Mesenchymal stem cell (in vitro differentiated cells and primary cell): ENCODE measurements at regions not wholly inside any gene's neighbourhood (a gene's known extent, or its start where the extent isn't known, plus 50 kb on each side); places are given as distances from the start of the nearest gene placed in this dataset.

ENCODE experiments used
- DNase-seq: peaks from one replicate; pipeline ENCODE4 v3.0.0-alpha.2; 2013
- H2AFZ ChIP-seq: one replicate; pipeline ENCODE4 v1.6.1; 2013; ENCODE audit warnings: low read depth, mild to moderate bottlenecking, control low read depth, inconsistent platforms, low read length, moderate library complexity
- H2AK5ac ChIP-seq: 2 replicates; pipeline ENCODE4 v1.6.1; 2013; ENCODE audit warnings: low read length, moderate library complexity, mild to moderate bottlenecking, inconsistent platforms; ENCODE audit not compliant: severe bottlenecking
- H2BK120ac ChIP-seq: one replicate; pipeline ENCODE4 v1.6.1; 2013; ENCODE audit warnings: low read depth, mild to moderate bottlenecking, inconsistent platforms, low read length, moderate library complexity
- H2BK12ac ChIP-seq, 2 experiments: one replicate each; pipeline ENCODE4 v1.6.1; 2013; ENCODE audit warnings: inconsistent platforms in 2 of 2, low read length in 2 of 2, mild to moderate bottlenecking in 2 of 2, moderate library complexity in 2 of 2, control low read depth in 1 of 2
- H2BK15ac ChIP-seq: one replicate; pipeline ENCODE4 v1.6.1; 2013; ENCODE audit warnings: mild to moderate bottlenecking, low read depth, inconsistent platforms; ENCODE audit not compliant: poor library complexity, severe bottlenecking
- H2BK5ac ChIP-seq: 2 replicates; pipeline ENCODE4 v1.6.1; 2013; ENCODE audit warnings: low read depth, mild to moderate bottlenecking, low read length, control low read depth, inconsistent platforms; ENCODE audit not compliant: poor library complexity, severe bottlenecking
- H3K14ac ChIP-seq, 2 experiments: one replicate each; pipeline ENCODE4 v1.6.1; 2013; ENCODE audit warnings: inconsistent platforms in 2 of 2, low read length in 2 of 2, control low read depth in 1 of 2, mild to moderate bottlenecking in 1 of 2, moderate library complexity in 1 of 2
- H3K18ac ChIP-seq, 2 experiments: one replicate each; pipeline ENCODE4 v1.6.1; 2013; ENCODE audit warnings: inconsistent platforms in 2 of 2, low read length in 2 of 2, control low read depth in 1 of 2, low read depth in 1 of 2, mild to moderate bottlenecking in 1 of 2
- H3K23ac ChIP-seq, 2 experiments: one replicate each; pipeline ENCODE4 v1.6.1; 2013; ENCODE audit warnings: inconsistent platforms in 2 of 2, low read length in 2 of 2, mild to moderate bottlenecking in 2 of 2, moderate library complexity in 2 of 2, control low read depth in 1 of 2
- H3K27ac ChIP-seq: 2 replicates; pipeline ENCODE4 v1.5.1; 2013; ENCODE audit warnings: mild to moderate bottlenecking, moderate library complexity, low read length, control low read depth, inconsistent platforms; ENCODE audit not compliant: poor library complexity, severe bottlenecking
- H3K27me3 ChIP-seq, 2 experiments: 2 replicates each; pipeline versions ENCODE4 v1.6.1 to v1.7.0; 2013; ENCODE audit warnings: low read length in 2 of 2, mild to moderate bottlenecking in 2 of 2, moderate library complexity in 2 of 2, control low read depth in 1 of 2, inconsistent platforms in 1 of 2; ENCODE audit not compliant: control insufficient read depth in 1 of 2, insufficient read depth in 1 of 2
- H3K36me3 ChIP-seq, 2 experiments: 2 replicates each; pipeline versions ENCODE4 v1.6.1 to v1.7.0; 2013; ENCODE audit warnings: low read length in 2 of 2, control low read depth in 1 of 2, inconsistent platforms in 1 of 2, low read depth in 1 of 2, mild to moderate bottlenecking in 1 of 2; ENCODE audit not compliant: insufficient read depth in 2 of 2, control insufficient read depth in 1 of 2
- H3K4ac ChIP-seq, 2 experiments: one replicate each; pipeline ENCODE4 v1.6.1; 2013; ENCODE audit warnings: inconsistent platforms in 2 of 2, low read length in 2 of 2, mild to moderate bottlenecking in 2 of 2, moderate library complexity in 2 of 2, control low read depth in 1 of 2, low read depth in 1 of 2
- H3K4me1 ChIP-seq: 2 replicates; pipeline ENCODE4 v1.6.1; 2013; ENCODE audit warnings: low read depth, low read length, control low read depth; ENCODE audit not compliant: control insufficient read depth, insufficient read depth
- H3K4me2 ChIP-seq: 2 replicates; pipeline ENCODE4 v1.6.1; 2013; ENCODE audit warnings: low read length, mild to moderate bottlenecking, inconsistent platforms; ENCODE audit not compliant: poor library complexity, severe bottlenecking
- H3K4me3 ChIP-seq, 2 experiments: 2 replicates each; pipeline versions ENCODE4 v1.5.1 to v1.7.0; 2013; ENCODE audit warnings: low read length in 2 of 2, mild to moderate bottlenecking in 2 of 2, control low read depth in 1 of 2, low read depth in 1 of 2; ENCODE audit not compliant: insufficient read depth in 1 of 2
- H3K79me1 ChIP-seq: replicated peaks from 2 replicates; pipeline ENCODE4 v1.6.1; 2013; ENCODE audit warnings: mild to moderate bottlenecking, control low read depth, low read length, inconsistent platforms; ENCODE audit not compliant: poor library complexity, severe bottlenecking
- H3K9ac ChIP-seq: 2 replicates; pipeline ENCODE4 v1.7.0; 2013; ENCODE audit warnings: mild to moderate bottlenecking, low read length, moderate library complexity
- H3K9me3 ChIP-seq: 2 replicates; pipeline ENCODE4 v1.7.0; 2013; ENCODE audit warnings: mild to moderate bottlenecking, low read length; ENCODE audit not compliant: control insufficient read depth
- H4K8ac ChIP-seq: one replicate; pipeline ENCODE4 v1.6.1; 2013; ENCODE audit warnings: inconsistent platforms, mild to moderate bottlenecking, low read length, moderate library complexity
- H4K91ac ChIP-seq: one replicate; pipeline ENCODE4 v1.6.1; 2013; ENCODE audit warnings: mild to moderate bottlenecking, low read length, inconsistent platforms
- WGBS: methylation state at CpG from one replicate; pipeline ENCODE4 v1.1.7; 2013; ENCODE audit warnings: mixed read lengths; 5-methylcytosine and 5-hydroxymethylcytosine counted together

DNA sequence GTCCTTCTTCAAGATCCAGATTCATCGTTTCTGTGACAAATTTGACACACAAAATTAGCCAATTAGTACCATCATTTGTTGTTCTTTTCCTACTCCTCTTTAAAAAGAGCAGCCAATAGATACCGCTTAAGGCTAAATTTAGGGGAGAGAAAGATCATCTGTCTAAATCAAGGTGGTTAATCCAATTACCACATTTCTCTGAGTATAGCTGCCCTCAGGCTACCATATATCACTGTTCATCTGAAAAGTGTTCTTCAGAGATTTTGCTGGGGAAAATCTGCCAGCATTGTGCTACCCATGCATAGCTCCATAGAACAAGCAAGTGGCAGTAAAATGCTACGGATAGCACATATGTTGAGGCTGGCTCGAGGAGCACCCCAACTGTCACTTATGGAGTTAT is 110.3 kb upstream of the ESRRG start:
- Histone ChIP-seq H2BK5ac (no peak overlapping the region), H3K27me3 (no peaks in the 10 kb centered on the region), H2BK15ac (no peak overlapping the region), H3K79me1 (no peaks in the 10 kb centered on the region), H2BK12ac (no peak overlapping the region), H3K4me1 (no peaks in the 10 kb centered on the region), H3K9ac (no peak overlapping the region), H4K91ac (no peak overlapping the region), H3K9me3 (no peaks in the 10 kb centered on the region), H2BK120ac (no peak overlapping the region), H3K18ac (no peak overlapping the region), H4K8ac (no peak overlapping the region), H2AFZ (no peak overlapping the region), H3K4ac (no peak overlapping the region), H3K27ac (no peak overlapping the region), H3K4me2 (no peak overlapping the region), H3K4me3 (no peak overlapping the region), H3K23ac (no peak overlapping the region), H2AK5ac (no peak overlapping the region), H3K36me3 (no peaks in the 10 kb centered on the region), H3K14ac (no peak overlapping the region)
- DNase-seq, result no peak
- 93% methylated on average over 2 of the region's 4 CpGs for WGBS

DNA sequence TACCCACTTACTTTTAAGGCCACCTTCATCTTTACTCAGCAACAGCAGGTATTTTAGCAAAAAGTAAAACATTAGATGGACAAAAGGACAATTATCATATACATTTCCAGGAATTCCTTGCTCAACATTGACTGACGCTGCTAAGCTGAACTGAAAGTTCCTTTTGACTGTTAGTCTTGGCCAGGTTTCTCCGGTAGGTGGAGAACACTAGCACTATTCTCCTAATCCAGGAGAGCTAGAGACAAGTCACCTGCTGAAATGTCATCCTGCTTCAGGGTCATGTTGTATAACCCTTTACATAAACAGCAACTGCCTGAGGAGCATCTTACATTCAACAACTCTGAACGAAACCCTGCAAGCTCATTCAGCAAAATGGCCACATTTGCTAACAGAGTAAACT is 109.0 kb upstream of the ESRRG start:
- H4K8ac ChIP-seq, result no peak overlapping the region
- H3K9me3 ChIP-seq, result no peaks in the 10 kb centered on the region
- no peak overlapping the region for H3K4ac ChIP-seq
- H2BK12ac ChIP-seq, result no peak overlapping the region
- H2BK120ac ChIP-seq, result no peak overlapping the region
- no peak overlapping the region for H3K18ac ChIP-seq
- H2BK15ac ChIP-seq, result no peak overlapping the region
- no peaks in the 10 kb centered on the region for H3K79me1 ChIP-seq
- no peak overlapping the region for H4K91ac ChIP-seq
- no peaks in the 10 kb centered on the region for H3K4me1 ChIP-seq
- 87% methylated on average over 3 of the region's 3 CpGs for WGBS
- H3K27me3 ChIP-seq, result no peaks in the 10 kb centered on the region
- no peak overlapping the region for H3K9ac ChIP-seq
- no peak overlapping the region for H3K14ac ChIP-seq
- no peak overlapping the region for H2AK5ac ChIP-seq
- no peak for DNase-seq
- H3K4me3 ChIP-seq, result no peak overlapping the region
- H3K23ac ChIP-seq, result no peak overlapping the region
- H3K36me3 ChIP-seq, result no peaks in the 10 kb centered on the region
- no peak overlapping the region for H2AFZ ChIP-seq
- H2BK5ac ChIP-seq, result no peak overlapping the region
- H3K4me2 ChIP-seq, result no peak overlapping the region
- H3K27ac ChIP-seq, result no peak overlapping the region

GRCh38 chr1:216830424-216831210 is 107.4 kb upstream of the ESRRG start:
- Histone ChIP-seq H2BK12ac (no peak overlapping the region), H2AFZ (no peak overlapping the region), H2BK15ac (no peak overlapping the region), H3K79me1 (no peaks in the 10 kb centered on the region), H3K27ac (no peak overlapping the region), H3K18ac (no peak overlapping the region), H4K91ac (no peak overlapping the region), H3K4me2 (no peak overlapping the region), H4K8ac (no peak overlapping the region), H3K4me3 (no peak overlapping the region), H2BK5ac (no peak overlapping the region), H3K36me3 (no peaks in the 10 kb centered on the region), H3K23ac (no peak overlapping the region), H2AK5ac (no peak overlapping the region), H3K9me3 (no peaks in the 10 kb centered on the region), H3K4me1 (no peaks in the 10 kb centered on the region), H3K4ac (no peak overlapping the region), H2BK120ac (no peak overlapping the region), H3K27me3 (no peaks in the 10 kb centered on the region), H3K14ac (no peak overlapping the region), H3K9ac (no peak overlapping the region)
- no peak for DNase-seq
- 73% methylated on average over 8 of the region's 10 CpGs for WGBS

DNA sequence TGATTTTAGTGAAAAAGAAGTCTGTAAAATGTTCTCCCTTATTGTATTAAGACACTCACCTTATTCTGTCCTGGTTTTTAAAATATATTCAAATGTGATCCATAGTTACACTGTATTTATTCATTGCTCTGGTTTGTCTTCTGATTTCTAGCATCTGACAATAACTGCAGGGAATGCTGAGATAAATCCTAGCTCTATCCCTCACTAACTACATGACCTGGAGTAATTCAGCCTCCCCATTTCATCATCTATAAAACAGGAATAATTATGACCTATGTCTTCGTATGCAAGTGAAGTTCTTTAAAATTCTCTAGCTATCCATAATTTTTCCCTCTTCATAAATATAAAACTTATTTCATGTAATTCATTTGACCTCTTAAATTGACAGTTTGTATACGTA is 104.0 kb upstream of the ESRRG start:
- H3K36me3 ChIP-seq, result no peaks in the 10 kb centered on the region
- no peak overlapping the region for H2BK120ac ChIP-seq
- H4K8ac ChIP-seq, result no peak overlapping the region
- H3K14ac ChIP-seq, result no peak overlapping the region
- no peak overlapping the region for H2BK5ac ChIP-seq
- no peak overlapping the region for H3K23ac ChIP-seq
- H3K4me2 ChIP-seq, result no peak overlapping the region
- H3K4me3 ChIP-seq, result no peak overlapping the region
- H2AFZ ChIP-seq, result no peak overlapping the region
- peaks cover 1% of the 10 kb centered on the region for H3K4me1 ChIP-seq
- no peak overlapping the region for H3K18ac ChIP-seq
- WGBS, result 100% methylated on average over 1 of the region's 2 CpGs
- DNase-seq, result no peak
- no peak overlapping the region for H3K4ac ChIP-seq
- H3K27ac ChIP-seq, result no peak overlapping the region
- H3K9me3 ChIP-seq, result no peaks in the 10 kb centered on the region
- no peaks in the 10 kb centered on the region for H3K79me1 ChIP-seq
- no peak overlapping the region for H2BK12ac ChIP-seq
- no peak overlapping the region for H3K9ac ChIP-seq
- no peak overlapping the region for H2AK5ac ChIP-seq
- no peak overlapping the region for H4K91ac ChIP-seq
- H3K27me3 ChIP-seq, result no peaks in the 10 kb centered on the region
- H2BK15ac ChIP-seq, result no peak overlapping the region
